GM12878 (cell line): ENCODE measurements at regions not wholly inside any gene's neighbourhood (a gene's known extent, or its start where the extent isn't known, plus 50 kb on each side); places are given as distances from the start of the nearest gene placed in this dataset.

Experiments
- CTCF ChIP-seq, 3 experiments: IDR thresholded peaks in 2 of 3; conservative IDR thresholded peaks in 1 of 3; 2 replicates each; pipeline ENCODE4 v1.5.1; 2011; ENCODE audit warnings: low read depth in 3 of 3, low read length in 3 of 3, mild to moderate bottlenecking in 3 of 3, control low read depth in 2 of 3, moderate library complexity in 2 of 3, inconsistent platforms in 1 of 3, mixed read lengths in 1 of 3; ENCODE audit not compliant: control insufficient read depth in 2 of 3, insufficient read depth in 1 of 3; ENCODE audit errors: extremely low read depth in 1 of 3
- PBX3 ChIP-seq: IDR thresholded peaks from 2 replicates; pipeline ENCODE4 v1.6.1; 2011; ENCODE audit warnings: mild to moderate bottlenecking, low read depth, low read length, moderate library complexity; ENCODE audit not compliant: insufficient replicate concordance
- REST ChIP-seq: IDR thresholded peaks from 2 replicates; pipeline ENCODE4 v1.6.1; 2012; ENCODE audit warnings: mild to moderate bottlenecking, low read depth, low read length
- STAT1 ChIP-seq: fragments of 450-650 bp; conservative IDR thresholded peaks from 2 replicates; pipeline ENCODE4 v1.6.1; 2014; ENCODE audit warnings: antibody characterized with exemption, mild to moderate bottlenecking
- ZNF217 ChIP-seq: fragments of 450-650 bp; IDR thresholded peaks from 2 replicates; pipeline ENCODE4 v1.6.1; 2017; ENCODE audit warnings: antibody characterized with exemption, mild to moderate bottlenecking

- TF ChIP-seq CTCF (IDR thresholded peaks at IDR 0.05 in 2 of 3, conservative IDR thresholded peaks at IDR 0.05 in 1 of 3; ENCODE audit: control insufficient read depth in 2 of 3, extremely low read depth in 1 of 3, insufficient read depth in 1 of 3, low read depth in 3 of 3, low read length in 3 of 3) (no peak), ZNF217 (no peak), REST (no peak), PBX3 (no peak), STAT1 (no peak)
These were observed 582.9 kb upstream of the RBFOX1 start for GRCh38 chr16:6749698-6750097.
